ENCODE measurements at regions not wholly inside any gene's neighbourhood (a gene's known extent, or its start where the extent isn't known, plus 50 kb on each side); places are given as distances from the start of the nearest gene placed in this dataset.

GRCh38 chr6:74518035-74518434, 687.8 kb downstream of the COL12A1 start:
- TF ChIP-seq RARB (CRISPR knock-in tag; IDR thresholded peaks at IDR 0.05), result no peak
- no peak for TF ChIP-seq TOX (CRISPR knock-in tag; IDR thresholded peaks at IDR 0.05; ENCODE audit: borderline replicate concordance)

All from SK-N-SH treated with all-trans-retinoic acid at 6 μM for 48 hours (cell line).